BLaER1 (cell line): ENCODE measurements at regions not wholly inside any gene's neighbourhood (a gene's known extent, or its start where the extent isn't known, plus 50 kb on each side); places are given as distances from the start of the nearest gene placed in this dataset.

ENCODE experiments used
- H3K27ac ChIP-seq: shearing (Covaris generic); formaldehyde crosslinking; 2 replicates; pipeline ENCODE4 v1.8.1; 2022
- H3K27me3 ChIP-seq: shearing (Covaris generic); formaldehyde crosslinking; 2 replicates; pipeline ENCODE4 v1.8.1; 2022
- H3K36me3 ChIP-seq: shearing (Covaris generic); formaldehyde crosslinking; 2 replicates; pipeline ENCODE4 v1.8.1; 2022
- H3K4me1 ChIP-seq: shearing (Covaris generic); formaldehyde crosslinking; 2 replicates; pipeline ENCODE4 v1.8.1; 2022
- H3K4me2 ChIP-seq: shearing (Covaris generic); formaldehyde crosslinking; 2 replicates; pipeline ENCODE4 v1.8.1; 2022
- H3K4me3 ChIP-seq: shearing (Covaris generic); formaldehyde crosslinking; 2 replicates; pipeline ENCODE4 v1.8.1; 2022
- H3K9ac ChIP-seq: shearing (Covaris generic); formaldehyde crosslinking; 2 replicates; pipeline ENCODE4 v1.8.1; 2022
- H3K9me3 ChIP-seq: shearing (Covaris generic); formaldehyde crosslinking; 2 replicates; pipeline ENCODE4 v1.8.1; 2022
- H4K20me1 ChIP-seq: shearing (Covaris generic); formaldehyde crosslinking; 2 replicates; pipeline ENCODE4 v1.8.1; 2022
- Cebpa-rat ChIP-seq: shearing (Covaris generic); IDR thresholded peaks from 2 replicates; pipeline ENCODE4 v1.8.1; 2022

DNA sequence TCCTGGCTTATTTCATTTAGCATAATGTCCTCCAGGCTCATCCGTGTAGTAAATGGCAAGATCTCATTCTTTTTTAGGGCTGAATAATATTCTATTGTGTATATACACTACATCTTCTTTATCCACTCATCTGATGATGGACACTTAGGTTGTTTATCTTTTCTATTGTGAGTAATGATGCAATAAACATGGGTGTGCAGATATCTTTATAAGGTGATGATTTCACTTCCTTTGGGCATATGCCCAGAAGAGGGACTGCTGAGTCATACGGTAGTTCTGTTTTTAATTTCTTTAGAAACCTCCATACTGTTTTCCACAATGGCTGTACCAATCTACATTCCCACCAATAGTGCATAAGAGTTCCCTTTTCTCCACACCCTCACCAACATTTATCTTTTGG is 317.6 kb upstream of the CNKSR2 start:
- Histone ChIP-seq H3K4me2 (no peak overlapping the region), H4K20me1 (no peaks in the 10 kb centered on the region), H3K9me3 (peaks cover 18% of the 10 kb centered on the region), H3K36me3 (no peaks in the 10 kb centered on the region), H3K27ac (no peak overlapping the region), H3K27me3 (no peaks in the 10 kb centered on the region), H3K4me1 (no peaks in the 10 kb centered on the region), H3K9ac (no peak overlapping the region), H3K4me3 (no peak overlapping the region)
- no peak for TF ChIP-seq Cebpa-rat

DNA sequence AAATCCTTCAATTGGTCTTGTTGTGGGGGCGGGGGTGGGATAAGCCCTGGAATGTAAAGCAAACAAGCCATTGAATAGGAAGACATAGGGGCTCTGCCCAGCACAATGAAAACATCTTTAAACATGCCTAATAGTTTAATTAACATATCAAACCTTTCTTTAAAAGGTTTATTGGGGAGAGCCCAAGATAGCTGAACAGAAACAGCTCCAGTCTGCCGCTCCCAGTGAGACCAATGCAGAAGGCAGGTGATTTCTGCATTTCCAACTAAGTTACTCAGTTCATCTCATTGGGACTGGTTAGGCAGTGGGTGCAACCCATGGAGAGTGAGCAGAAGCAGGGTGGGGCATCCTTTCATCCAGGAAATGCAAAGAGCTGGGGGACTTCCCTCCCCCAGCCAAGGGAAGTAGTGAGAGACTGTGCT is 327.2 kb upstream of the CNKSR2 start:
- no peaks in the 10 kb centered on the region for H3K36me3 ChIP-seq
- H3K4me3 ChIP-seq: no peak overlapping the region
- no peaks in the 10 kb centered on the region for H4K20me1 ChIP-seq
- no peak overlapping the region for H3K27ac ChIP-seq
- H3K9ac ChIP-seq: no peak overlapping the region
- H3K4me2 ChIP-seq: no peak overlapping the region
- H3K27me3 ChIP-seq: no peaks in the 10 kb centered on the region
- TF ChIP-seq Cebpa-rat: no peak
- no peaks in the 10 kb centered on the region for H3K4me1 ChIP-seq
- H3K9me3 ChIP-seq: no peaks in the 10 kb centered on the region

DNA sequence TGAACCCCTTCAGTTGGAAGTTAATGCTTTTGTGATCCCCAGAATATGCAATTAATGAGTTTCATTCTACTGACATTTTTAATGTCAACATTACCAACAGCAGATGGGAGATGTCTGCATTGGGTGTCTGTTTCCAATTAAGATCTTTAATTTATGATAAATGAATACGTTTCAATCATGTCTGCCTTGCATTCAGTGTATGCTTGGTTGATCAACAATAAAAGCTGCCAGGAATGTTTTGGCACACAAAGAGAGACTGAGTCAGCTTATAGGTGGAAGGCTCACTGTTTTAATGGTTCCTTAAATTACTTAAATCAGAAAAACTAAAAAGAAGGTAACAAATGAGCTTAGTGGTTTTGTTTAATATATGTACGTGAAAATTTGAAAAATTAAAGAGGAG is 359.9 kb upstream of the CNKSR2 start:
- no peaks in the 10 kb centered on the region for H3K4me1 ChIP-seq
- TF ChIP-seq Cebpa-rat: no peak

DNA sequence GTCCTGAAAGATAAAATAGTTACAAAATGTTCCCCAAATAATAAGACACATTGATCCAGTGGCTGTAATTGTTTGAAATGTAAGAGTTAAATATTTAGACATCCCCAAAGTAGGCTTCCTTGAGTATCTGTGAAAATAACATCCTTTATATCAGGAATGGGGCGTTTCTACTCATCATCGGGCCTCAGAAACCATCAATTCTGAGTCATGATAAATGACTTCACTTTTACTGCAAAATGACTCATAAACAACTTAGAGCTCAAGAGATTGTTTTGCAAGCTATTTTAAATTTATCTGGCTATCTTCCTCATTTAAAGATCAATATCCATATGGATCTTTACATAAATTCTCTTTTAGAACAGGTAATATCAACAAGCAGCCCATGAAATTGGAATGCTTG is 369.4 kb upstream of the CNKSR2 start:
- Histone ChIP-seq H3K27me3 (no peaks in the 10 kb centered on the region), H3K36me3 (no peaks in the 10 kb centered on the region), H3K4me3 (no peak overlapping the region), H4K20me1 (no peaks in the 10 kb centered on the region), H3K4me2 (no peak overlapping the region), H3K27ac (no peak overlapping the region), H3K4me1 (no peaks in the 10 kb centered on the region), H3K9me3 (no peaks in the 10 kb centered on the region), H3K9ac (no peak overlapping the region)
- no peak for TF ChIP-seq Cebpa-rat

More for the DNA sequence above, 359.9 kb upstream of the CNKSR2 start:
- peaks cover 6% of the 10 kb centered on the region for H3K9me3 ChIP-seq
- H3K4me3 ChIP-seq: no peak overlapping the region
- H4K20me1 ChIP-seq: no peaks in the 10 kb centered on the region
- no peak overlapping the region for H3K9ac ChIP-seq
- H3K36me3 ChIP-seq: no peaks in the 10 kb centered on the region
- H3K27me3 ChIP-seq: no peaks in the 10 kb centered on the region
- no peak overlapping the region for H3K4me2 ChIP-seq
- no peak overlapping the region for H3K27ac ChIP-seq

DNA sequence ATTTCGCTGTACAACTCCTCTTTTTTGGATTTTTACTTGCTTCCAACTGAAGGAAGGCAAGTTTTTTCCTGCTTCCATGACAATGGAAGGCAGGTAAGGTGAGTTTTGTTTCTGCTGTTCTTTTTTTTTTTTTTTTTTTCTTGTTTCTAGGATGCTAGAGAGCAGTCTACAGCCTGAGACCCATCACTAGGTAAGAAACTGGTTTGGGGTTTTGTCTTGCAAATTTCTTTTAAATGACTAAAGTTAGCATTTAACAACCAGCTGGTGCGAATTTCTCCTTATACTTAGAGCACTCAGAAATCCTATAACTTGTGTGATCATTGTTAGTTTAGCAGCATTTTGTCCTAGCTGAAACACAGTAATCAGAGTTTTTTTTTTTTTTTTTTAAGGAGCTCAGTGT is 378.4 kb upstream of the CNKSR2 start:
- Histone ChIP-seq H3K4me3 (no peak overlapping the region), H3K4me1 (no peaks in the 10 kb centered on the region), H3K9me3 (0 out of 2 replicates have a peak, but pooled peaks cover 4% of the 10 kb centered on the region), H3K27ac (no peak overlapping the region), H4K20me1 (no peaks in the 10 kb centered on the region), H3K27me3 (no peaks in the 10 kb centered on the region; the same call in 1 of the 2 replicates), H3K9ac (no peak overlapping the region), H3K36me3 (no peaks in the 10 kb centered on the region), H3K4me2 (no peak overlapping the region)
- no peak for TF ChIP-seq Cebpa-rat

DNA sequence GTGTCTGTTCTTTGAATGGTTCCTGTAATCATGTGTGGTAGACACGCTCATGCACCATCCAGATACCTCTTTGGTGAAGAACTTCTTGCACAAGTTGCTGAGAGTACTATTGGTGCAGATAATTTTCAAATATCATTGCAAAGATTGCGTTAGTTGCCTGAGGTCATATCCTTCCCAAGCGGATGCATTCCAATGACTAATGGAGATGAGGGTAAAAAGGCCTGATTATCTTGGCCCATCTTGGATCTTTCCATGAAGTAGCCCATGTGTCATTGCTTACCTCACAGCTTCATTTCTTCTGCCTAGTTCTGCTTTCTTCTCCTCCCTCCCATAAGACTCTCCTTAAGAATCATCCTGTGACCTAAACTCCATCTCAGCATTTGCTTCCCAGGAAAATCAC is 384.9 kb upstream of the CNKSR2 start:
- no peaks in the 10 kb centered on the region for H3K4me1 ChIP-seq
- no peak overlapping the region for H3K4me3 ChIP-seq
- no peak for TF ChIP-seq Cebpa-rat
- no peak overlapping the region for H3K4me2 ChIP-seq
- no peaks in the 10 kb centered on the region for H4K20me1 ChIP-seq
- H3K27ac ChIP-seq: no peak overlapping the region
- H3K9ac ChIP-seq: no peak overlapping the region
- 0 out of 2 replicates have a peak, but pooled peaks cover 4% of the 10 kb centered on the region for H3K9me3 ChIP-seq
- no peaks in the 10 kb centered on the region; the same call in 1 of the 2 replicates for H3K27me3 ChIP-seq
- no peaks in the 10 kb centered on the region for H3K36me3 ChIP-seq

DNA sequence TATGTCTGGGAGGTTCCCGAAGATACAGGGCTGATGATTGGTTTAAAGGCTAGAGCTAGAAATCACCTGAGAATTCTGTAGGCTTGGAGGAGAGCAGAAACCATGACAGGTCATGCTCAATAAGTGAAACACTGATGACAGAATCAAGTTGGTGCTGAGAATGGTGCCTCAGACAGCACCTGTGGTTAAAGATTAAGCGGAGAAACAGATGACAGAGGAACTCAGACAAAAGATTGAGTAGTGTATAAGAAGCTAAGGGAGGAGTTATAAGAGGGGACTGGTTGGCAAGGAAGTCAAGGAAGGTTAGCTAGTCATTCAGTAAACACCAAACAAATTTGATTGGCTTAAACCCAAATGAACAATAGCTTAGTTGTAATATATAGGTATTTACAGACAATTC is 385.4 kb upstream of the CNKSR2 start:
- H3K9ac ChIP-seq: no peak overlapping the region
- H3K36me3 ChIP-seq: no peaks in the 10 kb centered on the region
- H3K27me3 ChIP-seq: no peaks in the 10 kb centered on the region; the same call in 1 of the 2 replicates
- H4K20me1 ChIP-seq: no peaks in the 10 kb centered on the region
- H3K4me2 ChIP-seq: no peak overlapping the region
- TF ChIP-seq Cebpa-rat: no peak
- no peaks in the 10 kb centered on the region for H3K4me1 ChIP-seq
- 0 out of 2 replicates have a peak, but pooled peaks cover 4% of the 10 kb centered on the region for H3K9me3 ChIP-seq
- H3K27ac ChIP-seq: no peak overlapping the region
- H3K4me3 ChIP-seq: no peak overlapping the region

DNA sequence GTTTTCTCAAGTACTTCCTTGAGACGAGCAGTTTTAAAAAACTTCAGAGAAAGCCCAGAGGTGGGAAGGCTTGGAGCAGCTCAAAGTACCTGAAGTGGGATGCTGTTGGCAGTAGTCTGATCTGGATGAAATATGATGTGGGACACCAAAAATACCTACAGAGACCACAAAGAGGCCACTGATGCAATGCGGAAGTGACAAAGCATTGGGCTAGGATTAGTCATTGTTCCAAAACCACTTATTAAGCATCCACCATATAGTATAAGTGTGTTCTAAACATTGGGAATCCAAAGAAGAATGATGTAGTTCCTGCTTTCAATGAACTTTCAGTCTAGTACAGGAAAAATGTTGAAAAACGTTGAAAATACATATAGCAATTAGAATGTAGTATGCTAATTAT is 386.1 kb upstream of the CNKSR2 start:
- Histone ChIP-seq H4K20me1 (no peaks in the 10 kb centered on the region), H3K27me3 (no peaks in the 10 kb centered on the region; the same call in 1 of the 2 replicates), H3K4me1 (no peaks in the 10 kb centered on the region; the same call in 1 of the 2 replicates), H3K36me3 (no peaks in the 10 kb centered on the region), H3K4me2 (no peak overlapping the region), H3K27ac (no peak overlapping the region), H3K9me3 (0 out of 2 replicates have a peak, but pooled peaks cover 4% of the 10 kb centered on the region), H3K4me3 (no peak overlapping the region), H3K9ac (no peak overlapping the region)
- TF ChIP-seq Cebpa-rat: no peak

DNA sequence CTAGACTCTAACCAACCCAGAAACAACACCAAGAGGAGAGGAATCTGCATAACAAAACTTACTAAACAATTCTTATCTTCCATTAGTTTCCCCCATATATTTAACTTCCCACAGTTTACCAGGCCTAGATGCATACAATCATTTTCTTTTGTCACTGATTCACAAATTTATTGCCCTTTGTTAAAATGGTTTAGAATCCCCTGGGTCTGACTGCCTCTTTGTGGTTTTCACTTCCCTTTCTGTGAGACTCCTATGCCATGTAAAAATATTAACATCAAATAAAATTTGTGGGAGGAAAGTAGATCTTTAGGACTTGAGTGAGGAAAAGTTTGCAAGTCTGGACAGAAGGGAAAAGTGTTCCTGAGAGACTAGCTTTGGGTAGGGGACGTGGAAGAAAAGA is 393.8 kb upstream of the CNKSR2 start:
- no peak overlapping the region for H3K4me3 ChIP-seq
- H4K20me1 ChIP-seq: no peaks in the 10 kb centered on the region
- peaks cover 22% of the 10 kb centered on the region for H3K9me3 ChIP-seq
- H3K27ac ChIP-seq: no peak overlapping the region
- no peaks in the 10 kb centered on the region for H3K36me3 ChIP-seq
- no peaks in the 10 kb centered on the region for H3K27me3 ChIP-seq
- H3K4me2 ChIP-seq: peak overlapping the region; percentile 15
- H3K9ac ChIP-seq: no peak overlapping the region
- TF ChIP-seq Cebpa-rat: no peak
- peaks cover 15% of the 10 kb centered on the region for H3K4me1 ChIP-seq

DNA sequence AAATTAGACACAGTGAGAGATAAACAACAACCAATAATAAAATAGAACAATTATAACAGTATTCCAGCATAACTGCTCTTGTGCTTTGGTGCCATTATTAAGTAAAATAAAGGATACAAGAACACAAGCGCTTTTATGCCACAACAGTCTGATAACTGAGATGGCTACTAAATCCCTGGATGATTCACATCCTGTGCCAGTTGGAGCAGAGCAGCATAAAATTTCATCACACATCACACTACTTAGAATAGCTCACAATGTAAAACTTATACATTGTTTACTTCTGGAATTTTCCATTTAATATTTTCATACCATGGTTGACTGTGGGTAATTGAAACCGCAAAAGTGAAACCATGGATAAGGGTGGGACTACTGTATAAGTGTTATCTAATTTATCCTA is 399.9 kb upstream of the CNKSR2 start:
- TF ChIP-seq Cebpa-rat: no peak
- Histone ChIP-seq H3K27ac (no peak overlapping the region), H3K4me3 (no peak overlapping the region), H3K36me3 (no peaks in the 10 kb centered on the region), H3K4me1 (no peaks in the 10 kb centered on the region), H3K9me3 (0 out of 2 replicates have a peak, but pooled peaks cover under 1% of the 10 kb centered on the region), H4K20me1 (no peaks in the 10 kb centered on the region), H3K9ac (no peak overlapping the region), H3K4me2 (no peak overlapping the region), H3K27me3 (no peaks in the 10 kb centered on the region)

DNA sequence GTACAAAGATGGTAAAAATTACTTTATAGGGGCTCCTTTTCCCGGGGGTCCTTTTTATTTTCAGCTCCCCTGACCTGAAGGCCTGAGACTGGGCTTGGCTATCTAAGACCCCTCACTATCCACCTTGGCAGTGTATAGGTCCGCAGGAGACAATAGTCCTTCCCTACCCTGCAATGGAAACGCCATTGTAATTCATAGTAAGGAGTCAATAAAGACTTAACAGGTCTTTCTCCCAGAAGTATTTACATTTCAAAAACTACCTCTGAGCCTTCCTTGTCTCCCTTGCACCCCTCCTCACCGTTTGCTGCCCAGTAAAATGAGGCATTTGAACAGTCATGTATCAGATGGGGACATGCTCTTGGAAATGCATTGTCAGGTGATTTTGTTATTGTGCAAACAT is 401.2 kb upstream of the CNKSR2 start:
- H3K36me3 ChIP-seq: no peaks in the 10 kb centered on the region

More for the DNA sequence above, 401.2 kb upstream of the CNKSR2 start:
- Histone ChIP-seq H3K9ac (no peak overlapping the region), H3K27ac (no peak overlapping the region), H4K20me1 (no peaks in the 10 kb centered on the region), H3K4me3 (no peak overlapping the region), H3K27me3 (no peaks in the 10 kb centered on the region), H3K4me1 (no peaks in the 10 kb centered on the region), H3K9me3 (no peaks in the 10 kb centered on the region), H3K4me2 (no peak overlapping the region)
- no peak for TF ChIP-seq Cebpa-rat
